Right kidney (tissue), 1 donor: ENCODE measurements at regions not wholly inside any gene's neighbourhood (a gene's known extent, or its start where the extent isn't known, plus 50 kb on each side); places are given as distances from the start of the nearest gene placed in this dataset.

ENCODE experiments used
- DNase-seq: peaks from one replicate; pipeline ENCODE4 v3.0.0-alpha.2; 2016

- DNase-seq, result no peak
Observed at GRCh38 chr12:30082381-30082780, 298.6 kb upstream of the TMTC1 start.

DNA sequence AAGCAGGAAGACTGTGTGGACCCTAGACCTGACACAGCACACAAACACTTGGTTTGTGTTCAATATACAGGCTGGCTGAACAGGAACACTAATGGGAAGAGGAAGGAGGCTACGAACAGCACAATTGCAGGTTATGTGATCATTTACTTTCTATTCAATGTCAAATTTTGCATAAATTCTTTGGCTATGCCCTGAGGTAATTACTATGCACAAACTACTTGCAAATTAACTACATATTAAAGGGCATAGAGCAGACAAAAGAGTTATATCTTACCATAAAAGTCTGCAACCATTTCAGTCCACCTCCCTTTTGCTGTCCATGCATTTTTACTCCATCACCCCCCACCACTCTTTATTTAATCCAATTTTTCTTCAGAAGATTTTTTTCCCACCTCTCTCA lies 291.2 kb upstream of the TMTC1 start:
- DNase-seq, result no peak

- no peak for DNase-seq
Observed at GRCh38 chr12:30072824-30073223, 289.1 kb upstream of the TMTC1 start.

DNA sequence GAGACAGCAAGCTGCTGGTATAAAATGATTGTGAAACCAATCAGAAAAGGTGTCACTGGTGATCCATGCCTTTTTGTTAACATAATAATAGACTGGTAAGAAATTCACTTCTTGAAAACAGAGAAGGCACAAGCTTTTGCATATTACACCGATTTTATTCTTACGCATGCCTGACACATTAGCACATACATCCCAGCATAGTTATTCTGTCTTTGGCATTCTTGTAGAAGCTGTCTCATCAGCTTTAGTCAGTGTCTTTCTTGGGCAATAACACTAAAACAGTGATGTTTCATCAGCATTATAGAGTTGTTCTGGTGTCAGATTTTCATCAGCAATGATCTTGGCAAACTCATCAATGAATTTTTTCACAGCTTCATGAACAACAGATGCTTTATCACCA lies 283.4 kb upstream of the TMTC1 start:
- DNase-seq, result no peak

DNA sequence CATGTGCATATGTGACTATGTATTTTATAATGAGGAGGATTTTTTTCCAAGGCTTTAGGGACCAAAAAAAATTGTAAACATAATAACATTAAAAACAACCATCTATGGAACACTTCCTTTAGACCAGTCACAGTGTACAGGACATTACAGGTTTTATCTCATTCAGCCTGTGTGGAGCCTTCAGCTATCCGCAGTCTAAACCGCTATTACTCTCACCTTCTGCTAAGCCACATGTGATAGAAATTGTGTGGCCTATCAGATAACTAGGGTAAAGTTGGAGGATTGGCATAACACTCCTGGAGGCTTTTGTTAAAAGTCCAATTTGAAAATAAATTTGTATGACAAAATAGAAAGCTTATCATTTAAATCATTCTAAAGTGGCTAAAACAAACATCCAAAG lies 281.2 kb upstream of the TMTC1 start:
- no peak for DNase-seq

- DNase-seq, result no peak
Observed at GRCh38 chr12:30063435-30063945, 279.7 kb upstream of the TMTC1 start.

DNA sequence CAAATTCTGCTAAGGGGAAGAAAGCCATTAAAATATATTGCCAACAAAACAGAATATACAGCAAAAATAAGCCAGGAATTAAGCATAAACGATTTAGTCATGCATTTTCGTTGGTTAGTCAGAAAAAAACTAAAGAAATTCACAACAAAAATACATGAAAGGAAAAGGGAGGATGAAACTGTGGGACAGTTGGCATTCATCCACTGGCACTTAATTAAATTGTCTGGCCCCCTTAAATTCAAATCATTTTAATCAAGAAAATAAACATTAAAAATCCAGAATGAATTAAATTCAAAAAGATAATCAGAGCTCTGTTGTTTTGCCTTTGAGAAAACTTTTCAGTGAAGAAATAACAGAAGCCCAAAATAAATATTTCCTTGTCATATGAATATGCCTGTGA lies 264.6 kb upstream of the TMTC1 start:
- no peak for DNase-seq

DNA sequence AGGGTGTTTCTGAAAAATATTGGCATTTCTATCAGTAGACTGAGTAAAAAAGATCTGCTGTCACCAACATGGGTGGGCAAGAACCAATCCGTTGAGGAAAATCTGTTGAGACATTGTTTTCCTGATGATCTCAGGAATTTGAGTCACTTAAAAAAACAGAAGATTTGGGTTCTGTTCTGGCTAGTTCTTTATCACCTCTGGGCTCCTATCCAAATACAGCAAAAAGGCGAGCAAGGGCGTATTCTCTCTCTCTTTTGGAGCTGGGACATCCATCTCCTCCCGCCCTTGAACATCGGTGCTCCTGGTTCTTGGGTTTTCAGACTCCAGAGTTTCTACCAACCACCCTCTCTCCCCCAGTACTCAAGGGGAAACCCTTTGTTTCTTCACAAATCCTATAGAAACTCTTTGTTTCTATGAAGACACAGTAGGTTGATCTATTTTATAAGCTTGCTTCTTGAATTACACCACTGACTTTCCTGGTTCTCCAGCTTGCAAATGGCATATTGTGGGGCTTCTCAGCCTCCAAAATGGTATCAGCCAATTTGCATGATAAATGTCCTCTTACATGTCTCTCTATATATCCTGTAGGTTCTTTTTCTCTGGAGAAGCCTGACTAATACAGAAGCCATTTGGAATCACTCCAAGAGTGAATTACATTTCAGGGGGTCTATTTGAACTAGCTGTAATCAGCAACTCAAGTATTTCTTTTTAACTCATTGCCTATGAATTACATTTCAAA lies 263.9 kb upstream of the TMTC1 start:
- DNase-seq, result no peak

DNA sequence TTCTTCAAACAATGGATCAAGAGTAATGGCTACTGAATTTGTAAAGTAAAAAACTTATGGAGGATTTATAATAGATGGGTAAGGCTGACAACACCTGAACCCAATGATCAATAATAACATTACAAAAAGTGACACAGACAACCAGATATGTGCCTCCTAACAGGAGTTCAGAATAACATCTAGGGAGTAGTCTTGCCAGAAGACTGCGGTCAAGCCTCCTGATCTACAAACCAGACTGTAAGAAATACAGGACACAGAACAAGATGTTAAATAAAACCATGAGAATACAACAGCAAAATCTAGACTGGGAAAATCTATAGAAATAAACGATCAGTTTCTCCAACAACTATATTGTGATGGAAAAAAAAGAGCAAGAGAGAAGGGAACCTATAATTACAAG lies 262.6 kb upstream of the TMTC1 start:
- DNase-seq, result no peak

DNA sequence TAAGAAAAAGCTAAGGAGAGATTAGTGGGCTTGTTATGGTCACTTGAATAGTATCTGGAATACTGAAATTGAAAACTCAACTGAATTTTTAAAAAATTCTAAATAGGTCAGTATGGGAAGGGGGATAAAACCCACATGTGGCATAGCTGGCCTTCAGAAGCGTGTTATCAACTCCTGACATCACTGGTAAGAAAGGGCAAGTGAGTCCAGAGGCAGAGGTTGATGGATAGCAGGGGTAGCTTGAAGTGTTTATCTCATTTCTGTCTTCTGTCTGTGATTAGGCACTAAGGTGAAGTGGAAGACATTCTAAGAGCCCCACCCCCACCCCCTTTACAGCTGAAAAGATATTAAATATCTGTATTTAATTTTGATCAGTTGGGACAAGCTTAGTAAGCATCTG lies 261.4 kb upstream of the TMTC1 start:
- DNase-seq, result no peak

DNA sequence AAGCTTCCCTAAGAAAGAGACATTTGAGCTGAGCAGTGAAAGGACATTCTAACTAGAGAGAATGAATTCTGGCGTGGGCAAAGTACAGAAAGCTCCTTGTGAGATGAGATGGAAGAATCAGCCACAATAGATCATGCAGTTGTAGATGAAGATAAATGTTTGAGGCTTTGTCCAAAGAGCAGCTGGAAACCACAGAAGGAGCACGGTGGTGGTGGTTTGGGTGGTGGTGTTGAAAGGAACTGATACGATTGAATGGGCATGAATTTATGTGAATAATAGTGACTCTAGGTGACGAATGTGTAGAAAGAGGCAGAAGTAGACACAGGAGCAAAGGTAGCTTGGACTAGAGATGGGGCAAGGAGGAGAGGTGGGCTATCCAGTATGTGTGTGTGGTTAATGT lies 260.5 kb upstream of the TMTC1 start:
- no peak for DNase-seq

- no peak for DNase-seq
Observed at GRCh38 chr12:30043151-30043847, 259.6 kb upstream of the TMTC1 start.

DNA sequence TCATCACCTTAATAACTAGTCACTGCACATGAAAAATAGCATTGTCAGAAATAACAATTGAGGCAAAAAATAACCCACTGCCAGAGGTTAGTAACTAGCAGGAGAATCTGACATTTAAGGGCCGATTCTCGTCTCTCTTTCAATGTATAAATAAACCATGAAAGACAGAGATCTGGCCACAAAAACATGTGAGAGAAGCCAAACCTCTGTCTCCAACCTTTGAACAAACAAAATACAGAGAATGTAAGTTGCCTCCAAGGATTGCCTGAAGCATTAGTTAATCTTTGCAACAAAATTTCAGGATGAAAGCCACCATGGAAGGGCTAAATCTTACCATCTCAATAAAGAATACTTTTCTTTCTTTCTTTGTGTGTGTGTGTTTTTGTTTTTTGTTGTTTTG lies 257.4 kb upstream of the TMTC1 start:
- DNase-seq, result no peak

DNA sequence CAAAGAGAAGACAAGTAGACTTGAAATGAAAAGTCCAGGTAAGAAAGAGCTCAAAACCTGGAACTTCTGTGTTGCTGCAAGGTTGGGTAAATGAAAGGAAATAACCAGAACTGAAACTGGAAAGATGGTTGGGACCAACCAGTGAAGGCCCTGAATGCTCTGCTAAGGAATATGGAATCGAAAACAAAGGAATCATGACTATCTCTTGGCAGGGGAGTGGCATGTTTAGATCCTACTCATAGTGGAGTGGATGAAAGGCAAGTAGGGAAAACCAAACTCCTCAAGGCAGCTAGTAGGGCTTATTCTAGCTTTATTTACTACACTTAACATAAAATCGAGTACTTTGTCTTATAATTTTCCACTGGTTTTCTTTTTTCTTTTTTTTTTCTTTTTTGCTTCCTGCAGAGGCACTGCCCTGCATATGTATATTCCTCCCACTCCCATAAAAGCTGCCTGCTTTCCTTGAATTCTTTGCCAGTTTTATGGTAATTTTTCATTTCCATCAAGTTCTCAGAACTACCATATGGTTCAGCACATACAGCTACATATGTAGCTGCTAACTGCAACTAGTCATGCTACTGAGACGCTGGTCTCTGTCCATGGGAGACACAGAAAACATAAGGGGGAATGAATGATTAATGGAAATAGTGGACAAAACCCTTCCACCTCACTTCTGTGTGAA lies 247.1 kb upstream of the TMTC1 start:
- no peak for DNase-seq

GRCh38 chr12:30026621-30027234 lies 243.0 kb upstream of the TMTC1 start:
- DNase-seq, result no peak

GRCh38 chr12:30025317-30025716 lies 241.6 kb upstream of the TMTC1 start:
- no peak for DNase-seq

DNA sequence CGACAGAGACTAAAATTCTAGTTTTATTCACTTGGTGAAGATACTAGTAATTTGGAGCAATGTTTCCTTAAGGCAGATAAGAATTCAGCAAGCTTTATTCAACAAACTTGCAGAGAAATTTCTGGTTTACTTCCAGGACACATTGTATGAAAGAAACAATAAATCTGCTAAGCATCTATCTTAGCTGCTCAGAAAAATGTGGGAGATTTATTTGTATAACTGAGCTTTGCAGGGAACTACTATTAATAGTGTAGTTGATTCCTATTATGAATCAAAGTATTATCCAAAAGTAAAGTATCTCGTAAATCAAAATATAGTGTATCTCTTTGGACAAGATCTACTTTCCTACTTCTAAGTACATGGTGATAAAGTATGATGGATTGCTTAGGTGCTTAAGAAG lies 239.4 kb upstream of the TMTC1 start:
- no peak for DNase-seq

DNA sequence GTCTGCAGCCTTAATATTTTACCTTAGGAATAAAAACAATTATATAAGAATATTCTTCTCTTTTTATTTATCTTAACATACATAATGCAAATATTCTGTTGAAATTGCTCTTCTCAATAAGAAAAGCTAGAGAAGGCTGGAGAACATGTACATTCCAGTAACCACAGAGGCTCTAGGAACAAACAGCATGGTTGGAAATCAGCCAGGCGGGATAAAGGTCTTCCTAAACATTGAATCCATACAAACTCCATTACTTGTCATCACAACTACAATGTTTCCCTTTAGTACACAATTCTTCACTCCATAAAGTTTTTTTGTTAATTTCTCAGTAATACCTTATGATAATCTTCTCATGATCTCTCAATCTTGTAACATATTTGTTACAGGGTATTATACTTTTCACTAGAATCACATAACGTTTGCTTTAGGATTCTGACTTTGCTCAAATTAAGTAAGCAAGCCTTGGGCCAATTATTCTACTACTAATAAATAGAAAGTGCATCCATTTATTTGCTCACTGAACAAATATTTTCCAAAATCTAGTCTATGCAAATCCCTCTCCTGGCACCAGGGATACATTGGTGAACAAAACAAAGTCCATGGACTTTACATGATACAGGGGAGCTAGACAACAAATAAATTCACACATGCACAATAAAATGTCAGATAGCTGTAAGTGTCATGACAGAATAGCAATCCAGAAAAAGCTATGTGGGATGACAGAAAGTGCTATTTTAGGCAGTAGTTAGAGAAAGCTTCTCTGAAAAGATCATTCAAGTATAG lies 237.5 kb upstream of the TMTC1 start:
- DNase-seq, result no peak

GRCh38 chr12:30019366-30020140 lies 235.8 kb upstream of the TMTC1 start:
- DNase-seq, result no peak

DNA sequence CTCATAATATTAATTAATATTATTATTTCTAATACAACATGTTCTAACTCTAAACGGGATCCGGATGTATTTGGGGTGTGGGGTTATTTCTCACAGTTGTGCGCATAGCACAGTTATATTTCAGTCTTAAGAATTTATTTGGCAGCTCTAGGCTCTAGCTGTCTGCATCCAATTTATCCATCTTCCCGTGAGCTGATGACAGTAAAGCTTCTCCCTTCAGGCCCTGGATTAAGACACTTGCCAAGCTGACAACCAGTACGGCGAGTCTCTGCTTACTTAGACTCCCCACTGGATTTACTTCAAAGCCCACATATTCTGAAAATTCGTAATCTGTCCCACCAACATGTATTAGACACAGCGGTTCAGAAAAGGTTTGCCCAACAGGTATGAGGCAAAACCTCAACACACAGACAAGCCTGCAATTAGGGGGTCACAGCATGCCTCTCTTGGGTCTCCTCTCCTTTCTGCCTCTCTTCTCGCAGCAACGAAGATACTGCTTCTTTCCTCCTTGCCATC lies 232.9 kb upstream of the TMTC1 start:
- no peak for DNase-seq
